A673 (cell line): ENCODE measurements at regions not wholly inside any gene's neighbourhood (a gene's known extent, or its start where the extent isn't known, plus 50 kb on each side); places are given as distances from the start of the nearest gene placed in this dataset.

ENCODE experiments used
- EZH2 ChIP-seq: fragments of 200-600 bp; sonication (generic); IDR thresholded peaks from 2 replicates; pipeline ENCODE4 v1.6.1; 2017; ENCODE audit warnings: borderline replicate concordance, low read depth, mild to moderate bottlenecking, mixed read lengths, antibody characterized with exemption, low read length; ENCODE audit not compliant: poor library complexity, severe bottlenecking
- TF ChIP-seq, protein P1 (sequence below): fragments of 300-800, 200-600 bp; sonication (generic); conservative IDR thresholded peaks from 2 replicates; pipeline ENCODE4 v1.5.1; 2017; ENCODE audit warnings: low read depth, mild to moderate bottlenecking, antibody characterized with exemption, low read length, moderate library complexity, mixed read lengths

DNA sequence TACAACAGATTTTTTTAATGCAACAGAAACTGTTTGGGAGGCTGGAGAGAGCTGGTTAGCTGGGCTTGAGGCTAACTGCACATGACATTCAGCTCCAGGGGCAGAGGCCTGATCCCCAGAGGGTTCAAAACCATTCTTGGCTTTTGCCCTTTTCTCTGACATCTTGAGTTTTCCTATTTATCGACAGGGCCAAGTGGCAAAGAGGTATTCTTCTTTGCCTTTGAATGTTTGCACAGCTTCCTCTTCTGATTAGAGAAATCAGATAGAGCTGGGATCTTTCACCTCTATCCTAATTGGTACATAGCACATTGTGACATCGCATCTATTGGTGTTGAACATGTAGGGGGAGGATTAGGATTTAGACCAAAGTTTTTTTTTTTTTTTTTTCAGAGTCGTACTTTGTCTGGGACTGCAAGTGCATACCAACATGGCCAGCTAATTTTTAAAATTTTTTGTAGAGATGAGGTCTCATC, 143.7 kb downstream of the ACTBL2 start:
- TF ChIP-seq, protein P1, sequence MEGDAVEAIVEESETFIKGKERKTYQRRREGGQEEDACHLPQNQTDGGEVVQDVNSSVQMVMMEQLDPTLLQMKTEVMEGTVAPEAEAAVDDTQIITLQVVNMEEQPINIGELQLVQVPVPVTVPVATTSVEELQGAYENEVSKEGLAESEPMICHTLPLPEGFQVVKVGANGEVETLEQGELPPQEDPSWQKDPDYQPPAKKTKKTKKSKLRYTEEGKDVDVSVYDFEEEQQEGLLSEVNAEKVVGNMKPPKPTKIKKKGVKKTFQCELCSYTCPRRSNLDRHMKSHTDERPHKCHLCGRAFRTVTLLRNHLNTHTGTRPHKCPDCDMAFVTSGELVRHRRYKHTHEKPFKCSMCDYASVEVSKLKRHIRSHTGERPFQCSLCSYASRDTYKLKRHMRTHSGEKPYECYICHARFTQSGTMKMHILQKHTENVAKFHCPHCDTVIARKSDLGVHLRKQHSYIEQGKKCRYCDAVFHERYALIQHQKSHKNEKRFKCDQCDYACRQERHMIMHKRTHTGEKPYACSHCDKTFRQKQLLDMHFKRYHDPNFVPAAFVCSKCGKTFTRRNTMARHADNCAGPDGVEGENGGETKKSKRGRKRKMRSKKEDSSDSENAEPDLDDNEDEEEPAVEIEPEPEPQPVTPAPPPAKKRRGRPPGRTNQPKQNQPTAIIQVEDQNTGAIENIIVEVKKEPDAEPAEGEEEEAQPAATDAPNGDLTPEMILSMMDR, result no peak
- no peak for TF ChIP-seq EZH2
